GM12878 (cell line): ENCODE measurements at regions not wholly inside any gene's neighbourhood (a gene's known extent, or its start where the extent isn't known, plus 50 kb on each side); places are given as distances from the start of the nearest gene placed in this dataset.

Experiments
- ATAC-seq: fragments of 200-7000 bp; cut with Tn5 transposase; 3 replicates; pipeline ENCODE4 v1.9.1; 2020; ENCODE audit warnings: mild to moderate bottlenecking, moderate library complexity
- BruUV-seq: library from RNA; stranded (reverse); fragments of 400-500 nt; replicated peaks from 2 replicates; lab custom pipeline; 2021; lab: Mats Ljungman, UMichigan
- CTCF ChIA-PET: fragments of 300-600 bp; sonication (Branson Sonifier 250); formaldehyde crosslinking; extraction: SDS; loops from one replicate; lab custom pipeline; 2021; ENCODE audit warnings: inconsistent platforms; lab: Yijun Ruan, JAX
- POLR2A ChIA-PET: fragments of 350-600 bp; formaldehyde crosslinking; extraction: SDS; loops from one replicate; lab custom pipeline; 2021; ENCODE audit warnings: inconsistent platforms; lab: Charles Lee
- RAD21 ChIA-PET: fragments of 300-600 bp; sonication (Branson Sonifier 250); formaldehyde crosslinking; loops from one replicate; lab custom pipeline; 2023; ENCODE audit warnings: antibody characterized with exemption; ENCODE audit not compliant: unreplicated experiment; lab: Charles Lee
- SMC1A ChIA-PET: fragments of 300-600 bp; sonication (Branson Sonifier 250); formaldehyde crosslinking; loops from one replicate; lab custom pipeline; 2023; ENCODE audit not compliant: unreplicated experiment, uncharacterized antibody; lab: Charles Lee
- DNase-seq: peaks from one replicate; pipeline ENCODE4 v3.0.0-alpha.2; 2011; ENCODE audit warnings: low read depth, low spot score
- FAIRE-seq: peaks from 3 replicates; lab custom pipeline; 2011; peaks lifted over from hg19 to GRCh38; lab: Jason Lieb, UNC
- H2AFZ ChIP-seq: 2 replicates; pipeline ENCODE4 v1.6.0; 2011; ENCODE audit warnings: low read depth, low read length, control low read depth; ENCODE audit not compliant: control insufficient read depth
- H3K27ac ChIP-seq: 2 replicates; pipeline ENCODE4 v1.5.1; 2011; ENCODE audit warnings: control low read depth; ENCODE audit not compliant: control insufficient read depth, insufficient read depth
- H3K27me3 ChIP-seq, 2 experiments: replicated peaks in 1 of 2; 2 replicates each; pipeline versions ENCODE4 v1.6.0 to v1.6.1; 2011; ENCODE audit warnings: low read length in 1 of 2; ENCODE audit not compliant: control insufficient read depth in 2 of 2, insufficient read depth in 2 of 2
- H3K36me3 ChIP-seq, 2 experiments: 2 replicates each; pipeline ENCODE4 v1.5.1; 2011; ENCODE audit warnings: low read length in 1 of 2; ENCODE audit not compliant: control insufficient read depth in 2 of 2, insufficient read depth in 2 of 2
- H3K4me1 ChIP-seq: 2 replicates; pipeline ENCODE4 v1.6.1; 2011; ENCODE audit warnings: mild to moderate bottlenecking, low read length, moderate library complexity, mixed read lengths; ENCODE audit not compliant: control insufficient read depth, insufficient read depth
- H3K4me2 ChIP-seq: 2 replicates; pipeline ENCODE4 v1.6.0; 2011; ENCODE audit warnings: control low read depth; ENCODE audit not compliant: control insufficient read depth, insufficient read depth
- H3K4me3 ChIP-seq: fragments of 200-600 bp; sonication (generic); 2 replicates; pipeline ENCODE4 v1.5.1; 2016
- H3K79me2 ChIP-seq: 2 replicates; pipeline ENCODE4 v1.6.0; 2011; ENCODE audit warnings: low read length; ENCODE audit not compliant: control insufficient read depth, insufficient read depth
- H3K9ac ChIP-seq: 2 replicates; pipeline ENCODE4 v1.8.0; 2011; ENCODE audit warnings: low read length, control low read depth, mixed read lengths; ENCODE audit not compliant: control insufficient read depth, insufficient read depth
- H3K9me3 ChIP-seq: replicated peaks from 3 replicates; pipeline ENCODE4 v1.5.1; 2011; ENCODE audit warnings: mild to moderate bottlenecking, low read length; ENCODE audit not compliant: control insufficient read depth, insufficient read depth
- H4K20me1 ChIP-seq: 2 replicates; pipeline ENCODE4 v1.6.0; 2011; ENCODE audit not compliant: control insufficient read depth, insufficient read depth
- BCL11A ChIP-seq: IDR thresholded peaks from 2 replicates; pipeline ENCODE4 v1.6.1; 2011; ENCODE audit warnings: low read depth, low read length
- CBFB ChIP-seq: IDR thresholded peaks from 2 replicates; pipeline ENCODE4 v1.6.1; 2016; ENCODE audit warnings: antibody characterized with exemption, low read depth
- ESRRA ChIP-seq: IDR thresholded peaks from 2 replicates; pipeline ENCODE4 v1.6.1; 2012; ENCODE audit warnings: mild to moderate bottlenecking, low read length, improper control_type of control experiment
- HDAC2 ChIP-seq: fragments of 200-600 bp; sonication (generic); IDR thresholded peaks from 2 replicates; pipeline ENCODE4 v1.6.1; 2017
- MTA2 ChIP-seq: fragments of 450-650 bp; IDR thresholded peaks from 2 replicates; pipeline ENCODE4 v1.6.1; 2016; ENCODE audit warnings: low read depth, mild to moderate bottlenecking, moderate library complexity
- NFIC ChIP-seq: IDR thresholded peaks from 2 replicates; pipeline ENCODE4 v1.6.1; 2012; ENCODE audit warnings: low read depth, mild to moderate bottlenecking, inconsistent platforms, low read length, moderate library complexity
- PAX5 ChIP-seq: IDR thresholded peaks from 2 replicates; pipeline ENCODE4 v1.6.1; 2011; ENCODE audit warnings: low read depth, low read length, borderline replicate concordance
- SUPT20H ChIP-seq: IDR thresholded peaks from 2 replicates; pipeline ENCODE4 v1.6.1; 2011; ENCODE audit warnings: low read depth, mild to moderate bottlenecking, low read length, moderate library complexity, borderline replicate concordance; ENCODE audit not compliant: control insufficient read depth
- ZBED1 ChIP-seq: IDR thresholded peaks from 2 replicates; pipeline ENCODE4 v1.6.1; 2016; ENCODE audit warnings: borderline replicate concordance
- WGBS: methylation state at CpG from one replicate; pipeline ENCODE4 v1.1.6; 2016; ENCODE audit warnings: low lambda C conversion rate; ENCODE audit not compliant: insufficient replicate concordance, insufficient coverage; ENCODE audit errors: missing lambda C conversion rate; 5-methylcytosine and 5-hydroxymethylcytosine counted together
- in situ Hi-C: fragments of 300-500 bp; cut with MboI; formaldehyde crosslinking; loops from 9 replicates; pipeline ENCODE4 v1.14.3; 2018; ENCODE audit warnings: mixed read lengths
- intact Hi-C: fragments of 100-400 bp; cut with micrococcal nuclease; formaldehyde crosslinking; loops from one replicate; pipeline ENCODE4 v1.14.2; 2022; ENCODE audit not compliant: unreplicated experiment
- TF ChIP-seq, protein P1 (sequence below): fragments of 450-650 bp; formaldehyde crosslinking; IDR thresholded peaks from 2 replicates; pipeline ENCODE4 v1.4.0; 2022; ENCODE audit warnings: mild to moderate bottlenecking, moderate library complexity
- TF ChIP-seq, protein P2 (sequence below): fragments of 450-650 bp; IDR thresholded peaks from 2 replicates; pipeline ENCODE4 v1.6.1; 2017; ENCODE audit warnings: low read depth, mild to moderate bottlenecking, moderate library complexity
- TF ChIP-seq, protein P3 (sequence below): fragments of 450-650 bp; IDR thresholded peaks from 2 replicates; pipeline ENCODE4 v1.6.1; 2017; ENCODE audit warnings: mild to moderate bottlenecking, moderate library complexity

DNA sequence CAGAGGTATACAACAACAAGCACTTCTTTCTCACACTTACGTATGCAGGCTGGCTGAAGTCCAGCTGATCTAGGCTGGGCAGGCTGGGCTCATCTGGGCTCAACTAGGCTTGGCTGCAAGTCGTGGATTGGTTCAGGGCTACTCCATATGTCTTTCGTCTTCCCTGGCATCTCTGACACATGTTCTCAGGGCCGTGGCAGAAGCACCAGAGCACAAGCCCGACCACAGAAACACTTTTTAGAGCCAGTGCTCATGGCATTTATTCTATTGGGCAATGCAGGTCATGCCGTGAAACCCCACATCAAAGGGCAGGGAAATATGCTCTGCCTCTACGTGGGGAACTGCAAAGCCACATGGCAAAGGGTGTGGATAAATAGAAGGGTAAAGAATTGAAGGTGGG, 93.8 kb downstream of the RIN2 start:
- no peak; the same call in 2 of the 3 replicates for ATAC-seq
- Histone ChIP-seq H3K27ac (no peak overlapping the region), H3K4me1 (no peaks in the 10 kb centered on the region), H2AFZ (no peak overlapping the region), H3K4me2 (no peak overlapping the region), H3K4me3 (no peak overlapping the region), H3K27me3 (no peaks in the 10 kb centered on the region), H3K9me3 (no peaks in the 10 kb centered on the region), H3K79me2 (no peaks in the 10 kb centered on the region), H3K36me3 (no peaks in the 10 kb centered on the region), H3K9ac (no peak overlapping the region), H4K20me1 (no peaks in the 10 kb centered on the region)
- ChIA-PET RAD21 (no interaction called here), SMC1A (interaction anchor here (0.7 to 1.1 kb wide), 3 partner anchors 33 to 131 kb away, joined by 3 read pairs; no protein-coding TSS in a partner anchor), CTCF (interaction anchor here (0.9 kb wide), 1 partner anchor 16 kb away, joined by 3 read pairs; no protein-coding TSS in a partner anchor), POLR2A (no interaction called here)
- WGBS, result 9% methylated on average over 7 of the region's 7 CpGs
- no peak for DNase-seq
- BruUV-seq, result no TSS peak
- intact Hi-C loops, result no loop called here
- no peak for FAIRE-seq
- in situ Hi-C loops, result no loop called here
- TF ChIP-seq, protein P1, sequence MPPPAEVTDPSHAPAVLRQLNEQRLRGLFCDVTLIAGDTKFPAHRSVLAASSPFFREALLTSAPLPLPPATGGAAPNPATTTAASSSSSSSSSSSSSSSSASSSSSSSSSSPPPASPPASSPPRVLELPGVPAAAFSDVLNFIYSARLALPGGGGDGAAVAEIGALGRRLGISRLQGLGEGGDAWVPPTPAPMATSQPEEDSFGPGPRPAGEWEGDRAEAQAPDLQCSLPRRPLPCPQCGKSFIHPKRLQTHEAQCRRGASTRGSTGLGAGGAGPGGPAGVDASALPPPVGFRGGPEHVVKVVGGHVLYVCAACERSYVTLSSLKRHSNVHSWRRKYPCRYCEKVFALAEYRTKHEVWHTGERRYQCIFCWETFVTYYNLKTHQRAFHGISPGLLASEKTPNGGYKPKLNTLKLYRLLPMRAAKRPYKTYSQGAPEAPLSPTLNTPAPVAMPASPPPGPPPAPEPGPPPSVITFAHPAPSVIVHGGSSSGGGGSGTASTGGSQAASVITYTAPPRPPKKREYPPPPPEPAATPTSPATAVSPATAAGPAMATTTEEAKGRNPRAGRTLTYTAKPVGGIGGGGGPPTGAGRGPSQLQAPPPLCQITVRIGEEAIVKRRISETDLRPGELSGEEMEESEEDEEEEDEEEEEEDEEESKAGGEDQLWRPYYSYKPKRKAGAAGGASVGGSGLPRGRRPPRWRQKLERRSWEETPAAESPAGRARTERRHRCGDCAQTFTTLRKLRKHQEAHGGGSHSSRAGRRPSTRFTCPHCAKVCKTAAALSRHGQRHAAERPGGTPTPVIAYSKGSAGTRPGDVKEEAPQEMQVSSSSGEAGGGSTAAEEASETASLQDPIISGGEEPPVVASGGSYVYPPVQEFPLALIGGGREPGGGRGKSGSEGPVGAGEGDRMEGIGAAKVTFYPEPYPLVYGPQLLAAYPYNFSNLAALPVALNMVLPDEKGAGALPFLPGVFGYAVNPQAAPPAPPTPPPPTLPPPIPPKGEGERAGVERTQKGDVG, result no peak
- TF ChIP-seq CBFB (no peak), PAX5 (no peak), NFIC (no peak), MTA2 (no peak), HDAC2 (no peak), ZBED1 (no peak), BCL11A (no peak), ESRRA (no peak), SUPT20H (no peak)
- TF ChIP-seq, protein P2, sequence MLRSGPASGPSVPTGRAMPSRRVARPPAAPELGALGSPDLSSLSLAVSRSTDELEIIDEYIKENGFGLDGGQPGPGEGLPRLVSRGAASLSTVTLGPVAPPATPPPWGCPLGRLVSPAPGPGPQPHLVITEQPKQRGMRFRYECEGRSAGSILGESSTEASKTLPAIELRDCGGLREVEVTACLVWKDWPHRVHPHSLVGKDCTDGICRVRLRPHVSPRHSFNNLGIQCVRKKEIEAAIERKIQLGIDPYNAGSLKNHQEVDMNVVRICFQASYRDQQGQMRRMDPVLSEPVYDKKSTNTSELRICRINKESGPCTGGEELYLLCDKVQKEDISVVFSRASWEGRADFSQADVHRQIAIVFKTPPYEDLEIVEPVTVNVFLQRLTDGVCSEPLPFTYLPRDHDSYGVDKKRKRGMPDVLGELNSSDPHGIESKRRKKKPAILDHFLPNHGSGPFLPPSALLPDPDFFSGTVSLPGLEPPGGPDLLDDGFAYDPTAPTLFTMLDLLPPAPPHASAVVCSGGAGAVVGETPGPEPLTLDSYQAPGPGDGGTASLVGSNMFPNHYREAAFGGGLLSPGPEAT, result no peak
- TF ChIP-seq, protein P3, sequence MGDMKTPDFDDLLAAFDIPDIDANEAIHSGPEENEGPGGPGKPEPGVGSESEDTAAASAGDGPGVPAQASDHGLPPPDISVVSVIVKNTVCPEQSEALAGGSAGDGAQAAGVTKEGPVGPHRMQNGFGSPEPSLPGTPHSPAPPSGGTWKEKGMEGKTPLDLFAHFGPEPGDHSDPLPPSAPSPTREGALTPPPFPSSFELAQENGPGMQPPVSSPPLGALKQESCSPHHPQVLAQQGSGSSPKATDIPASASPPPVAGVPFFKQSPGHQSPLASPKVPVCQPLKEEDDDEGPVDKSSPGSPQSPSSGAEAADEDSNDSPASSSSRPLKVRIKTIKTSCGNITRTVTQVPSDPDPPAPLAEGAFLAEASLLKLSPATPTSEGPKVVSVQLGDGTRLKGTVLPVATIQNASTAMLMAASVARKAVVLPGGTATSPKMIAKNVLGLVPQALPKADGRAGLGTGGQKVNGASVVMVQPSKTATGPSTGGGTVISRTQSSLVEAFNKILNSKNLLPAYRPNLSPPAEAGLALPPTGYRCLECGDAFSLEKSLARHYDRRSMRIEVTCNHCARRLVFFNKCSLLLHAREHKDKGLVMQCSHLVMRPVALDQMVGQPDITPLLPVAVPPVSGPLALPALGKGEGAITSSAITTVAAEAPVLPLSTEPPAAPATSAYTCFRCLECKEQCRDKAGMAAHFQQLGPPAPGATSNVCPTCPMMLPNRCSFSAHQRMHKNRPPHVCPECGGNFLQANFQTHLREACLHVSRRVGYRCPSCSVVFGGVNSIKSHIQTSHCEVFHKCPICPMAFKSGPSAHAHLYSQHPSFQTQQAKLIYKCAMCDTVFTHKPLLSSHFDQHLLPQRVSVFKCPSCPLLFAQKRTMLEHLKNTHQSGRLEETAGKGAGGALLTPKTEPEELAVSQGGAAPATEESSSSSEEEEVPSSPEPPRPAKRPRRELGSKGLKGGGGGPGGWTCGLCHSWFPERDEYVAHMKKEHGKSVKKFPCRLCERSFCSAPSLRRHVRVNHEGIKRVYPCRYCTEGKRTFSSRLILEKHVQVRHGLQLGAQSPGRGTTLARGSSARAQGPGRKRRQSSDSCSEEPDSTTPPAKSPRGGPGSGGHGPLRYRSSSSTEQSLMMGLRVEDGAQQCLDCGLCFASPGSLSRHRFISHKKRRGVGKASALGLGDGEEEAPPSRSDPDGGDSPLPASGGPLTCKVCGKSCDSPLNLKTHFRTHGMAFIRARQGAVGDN, result no peak
